Small intestine (tissue), 7 donors: ENCODE measurements at regions not wholly inside any gene's neighbourhood (a gene's known extent, or its start where the extent isn't known, plus 50 kb on each side); places are given as distances from the start of the nearest gene placed in this dataset.

Experiments
- DNase-seq, 2 donors: peaks; one replicate each; pipeline versions ENCODE4 v3.0.0 to v3.0.0-alpha.2; 2013
- FAIRE-seq: peaks from 2 replicates; lab custom pipeline; 2012; peaks lifted over from hg19 to GRCh38; lab: Jason Lieb, UNC
- H3K27ac ChIP-seq, 3 donors: one replicate each; pipeline ENCODE4 v1.5.1; 2013; ENCODE audit warnings: low read length in 2 of 3, mild to moderate bottlenecking in 2 of 3, control low read depth in 1 of 3, inconsistent platforms in 1 of 3, low read depth in 1 of 3, moderate library complexity in 1 of 3
- H3K27me3 ChIP-seq, 3 donors: one replicate each; pipeline ENCODE4 v1.6.1; 2013; ENCODE audit warnings: low read length in 3 of 3, inconsistent platforms in 1 of 3; ENCODE audit not compliant: control insufficient read depth in 3 of 3, insufficient read depth in 3 of 3
- H3K36me3 ChIP-seq, 3 donors: one replicate each; pipeline ENCODE4 v1.6.1; 2013; ENCODE audit warnings: low read length in 3 of 3, inconsistent platforms in 1 of 3, low read depth in 1 of 3, mild to moderate bottlenecking in 1 of 3, moderate library complexity in 1 of 3; ENCODE audit not compliant: control insufficient read depth in 3 of 3, insufficient read depth in 2 of 3
- H3K4me1 ChIP-seq, 3 donors: one replicate each; pipeline ENCODE4 v1.6.1; 2013; ENCODE audit warnings: low read length in 2 of 3, inconsistent platforms in 1 of 3, low read depth in 1 of 3, mild to moderate bottlenecking in 1 of 3, moderate library complexity in 1 of 3; ENCODE audit not compliant: control insufficient read depth in 3 of 3, insufficient read depth in 2 of 3
- H3K4me3 ChIP-seq, 3 donors: one replicate each; pipeline ENCODE4 v1.5.1; 2013; ENCODE audit warnings: low read length in 3 of 3, control low read depth in 1 of 3, inconsistent platforms in 1 of 3, low read depth in 1 of 3, mild to moderate bottlenecking in 1 of 3, moderate library complexity in 1 of 3
- H3K9me3 ChIP-seq, 2 donors: one replicate each; pipeline ENCODE4 v1.6.1; 2013; ENCODE audit warnings: low read depth in 1 of 2, low read length in 1 of 2; ENCODE audit not compliant: control insufficient read depth in 2 of 2, insufficient read depth in 1 of 2
- WGBS, 3 donors: extraction: QIAGEN DNeasy Blood & Tissue Kit; methylation state at CpG; one replicate each; pipeline ENCODE4 v1.1.7; 2013; 5-methylcytosine and 5-hydroxymethylcytosine counted together
- donor health status: healthy with polysubstance abuse.
- donor health status: control.
- donor health status: control.
- donor health status: Bipolar disorder and iron deficiency.
- donor health status: healthy.

DNA sequence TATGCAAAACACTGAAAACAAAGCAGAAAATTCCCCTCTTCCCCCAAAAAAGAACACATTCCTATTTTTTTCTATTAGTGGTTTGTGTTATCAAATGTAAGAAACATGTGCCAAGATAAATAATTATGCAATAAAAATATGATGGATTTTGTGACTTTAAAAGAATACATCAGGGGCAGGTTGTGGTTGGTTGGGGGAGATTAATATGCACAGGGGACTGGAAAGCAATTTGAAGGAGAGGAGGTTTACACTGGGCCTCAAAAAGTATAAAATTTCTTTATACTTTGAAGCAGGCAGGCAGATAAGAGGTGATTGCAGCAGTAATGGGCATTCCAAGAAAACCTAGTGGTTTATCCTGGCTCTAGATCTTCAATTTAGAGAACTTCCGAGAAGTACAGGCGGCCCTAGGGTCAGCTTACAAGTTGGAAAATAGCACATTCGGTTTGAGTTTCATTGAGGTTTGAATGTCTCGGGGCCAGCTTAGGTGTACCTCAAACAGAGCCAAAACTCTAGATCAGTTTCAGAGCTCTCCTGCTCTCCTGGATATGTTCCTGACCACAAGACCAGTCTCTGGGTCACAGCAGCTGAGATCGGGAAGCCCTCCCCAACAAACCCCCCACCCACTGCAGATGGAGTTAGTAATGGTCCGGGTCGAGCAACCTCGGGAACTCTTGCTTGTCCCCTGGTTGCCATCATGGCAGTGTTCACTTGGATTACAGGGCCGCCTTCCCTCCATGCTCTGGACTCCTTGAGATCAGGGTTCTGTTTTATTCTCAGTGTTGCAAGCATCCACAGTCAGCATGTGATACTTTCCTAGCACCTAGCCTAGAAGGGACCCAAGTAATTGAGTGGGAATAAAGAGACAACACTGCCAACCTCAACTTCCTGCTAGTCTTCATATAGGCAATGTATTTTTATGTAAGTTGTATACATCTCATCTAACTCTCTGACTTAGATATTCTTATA lies 112.1 kb upstream of the DDIT4L start:
- FAIRE-seq (no peak), DNase-seq (no peak)
- H3K4me1 ChIP-seq, result no peaks in the 10 kb centered on the region
- no peak overlapping the region for H3K27ac ChIP-seq
- 81 to 93% (median 92%) methylated on average over 9 of the region's 9 CpGs for WGBS, 3 donors
- H3K36me3 ChIP-seq, result no peaks in the 10 kb centered on the region
- no peak overlapping the region for H3K4me3 ChIP-seq
- no peaks in the 10 kb centered on the region for H3K27me3 ChIP-seq
- H3K9me3 ChIP-seq, result no peaks in the 10 kb centered on the region

DNA sequence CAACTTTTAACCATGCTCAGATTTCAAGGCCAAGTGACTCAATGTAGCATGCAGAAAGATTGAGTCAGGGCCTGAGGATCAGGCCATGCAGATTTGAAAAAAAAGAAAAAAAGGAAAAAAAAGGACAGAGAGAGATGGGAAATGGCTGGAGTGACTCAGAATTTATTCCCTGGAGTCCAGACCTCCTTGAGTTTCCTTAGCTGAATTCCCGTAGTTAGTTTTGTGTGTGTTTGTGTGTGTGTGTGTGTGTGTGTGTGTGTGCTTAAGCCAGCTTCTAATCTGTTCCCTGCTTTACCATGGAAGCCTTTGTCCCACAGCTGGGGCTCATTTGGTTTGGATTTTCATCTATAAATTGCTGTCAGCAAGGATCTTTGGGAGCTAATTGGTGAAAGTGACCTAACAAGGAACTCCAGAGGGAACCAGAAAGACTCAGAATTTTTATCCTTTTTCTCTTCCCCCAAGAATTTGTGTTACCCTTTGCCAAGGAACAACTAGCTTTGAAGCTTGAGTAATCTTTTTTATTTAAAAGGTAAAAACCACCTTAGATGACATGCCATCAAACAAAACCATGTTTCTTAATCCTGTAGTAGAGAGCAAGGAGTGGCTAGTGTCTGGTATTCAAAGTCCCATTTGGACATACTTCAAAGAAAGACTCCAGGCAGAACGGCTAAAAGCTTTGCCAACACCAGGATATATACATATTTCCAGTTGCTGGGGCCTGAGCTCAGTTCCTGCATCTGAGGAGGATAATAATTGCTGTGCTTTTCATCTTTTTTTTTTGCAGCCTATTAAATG lies 109.0 kb upstream of the DDIT4L start:
- DNase-seq (no peak), FAIRE-seq (no peak)
- H3K27me3 ChIP-seq, result no peaks in the 10 kb centered on the region
- H3K4me3 ChIP-seq, result no peak overlapping the region
- no peak overlapping the region for H3K27ac ChIP-seq
- H3K36me3 ChIP-seq, result no peaks in the 10 kb centered on the region
- WGBS, 3 donors, result 35 to 50% (median 40%) methylated on average over 2 of the region's 2 CpGs
- H3K9me3 ChIP-seq, result no peaks in the 10 kb centered on the region
- no peaks in the 10 kb centered on the region for H3K4me1 ChIP-seq

DNA sequence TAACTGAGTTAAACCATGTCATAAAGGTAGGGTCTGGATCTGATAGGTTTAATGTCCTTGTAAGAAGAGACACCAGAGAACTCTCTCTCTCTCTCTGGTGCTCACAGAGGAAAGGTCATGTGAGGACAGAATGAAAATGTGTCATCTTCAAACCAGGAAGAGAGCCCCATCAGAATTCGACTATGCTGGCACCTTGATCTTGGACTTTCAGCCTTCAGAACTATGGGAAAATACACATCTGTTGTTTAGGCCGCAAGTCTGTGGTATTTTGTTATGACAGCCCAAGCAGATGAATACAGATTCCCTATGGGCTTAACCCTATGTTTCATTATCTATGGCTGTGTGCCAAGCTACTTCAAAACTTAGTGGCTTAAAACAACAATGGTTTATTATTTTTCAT lies 105.5 kb upstream of the DDIT4L start:
- 37 to 45% (median 44%) methylated on average over 2 of the region's 2 CpGs for WGBS, 3 donors
- Histone ChIP-seq H3K4me3 (no peak overlapping the region), H3K36me3 (no peaks in the 10 kb centered on the region), H3K27ac (no peak overlapping the region), H3K27me3 (no peaks in the 10 kb centered on the region), H3K4me1 (no peaks in the 10 kb centered on the region), H3K9me3 (no peaks in the 10 kb centered on the region)
- FAIRE-seq (no peak), DNase-seq (peak in 1 of 2 donors; percentile 7)

DNA sequence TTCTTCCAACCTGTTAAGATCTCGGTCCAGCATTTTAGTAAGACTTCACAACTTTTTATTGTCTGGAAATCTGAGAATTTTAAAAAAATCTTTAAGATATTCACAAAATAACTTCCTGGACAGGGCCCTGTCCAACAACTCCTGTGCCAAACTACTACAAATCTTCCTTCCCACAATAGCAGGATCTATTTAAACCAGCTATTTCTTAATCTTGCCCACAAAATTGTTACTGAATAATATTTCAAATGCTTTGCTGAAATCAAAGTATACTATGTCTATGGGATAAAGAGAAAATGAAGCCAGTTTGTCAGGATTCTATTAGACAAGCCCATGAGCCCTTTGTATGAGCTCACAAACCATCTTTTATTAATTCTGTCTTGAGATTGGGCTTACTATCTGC lies 104.1 kb upstream of the DDIT4L start:
- H3K4me1 ChIP-seq, result no peaks in the 10 kb centered on the region
- H3K27ac ChIP-seq, result no peak overlapping the region
- no peak for DNase-seq
- H3K4me3 ChIP-seq, result no peak overlapping the region
- no peaks in the 10 kb centered on the region for H3K27me3 ChIP-seq
- H3K36me3 ChIP-seq, result no peaks in the 10 kb centered on the region
- FAIRE-seq, result no peak
- H3K9me3 ChIP-seq, result no peaks in the 10 kb centered on the region
- WGBS, 3 donors, result 79 to 86% (median 79%) methylated on average over 1 of the region's 1 CpG

DNA sequence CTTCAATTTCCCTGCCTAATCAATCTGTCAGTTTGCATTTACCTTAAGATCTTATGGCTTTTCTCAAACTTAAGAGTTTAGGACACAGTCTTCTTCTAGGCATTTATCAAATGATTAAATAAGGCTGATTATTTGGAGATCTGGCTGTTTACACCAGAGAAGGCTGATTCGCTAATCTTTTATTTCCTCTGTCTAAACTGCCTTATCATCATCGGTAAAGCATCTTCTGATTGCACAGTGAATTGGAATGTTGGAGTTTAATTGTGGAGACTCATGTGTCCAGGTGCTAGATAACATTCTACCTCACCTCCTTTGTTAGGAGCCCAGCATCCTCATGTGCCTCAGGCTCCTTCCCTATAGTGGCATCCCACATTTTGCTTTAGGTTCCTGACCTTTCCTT lies 100.3 kb upstream of the DDIT4L start:
- FAIRE-seq, result no peak

DNA sequence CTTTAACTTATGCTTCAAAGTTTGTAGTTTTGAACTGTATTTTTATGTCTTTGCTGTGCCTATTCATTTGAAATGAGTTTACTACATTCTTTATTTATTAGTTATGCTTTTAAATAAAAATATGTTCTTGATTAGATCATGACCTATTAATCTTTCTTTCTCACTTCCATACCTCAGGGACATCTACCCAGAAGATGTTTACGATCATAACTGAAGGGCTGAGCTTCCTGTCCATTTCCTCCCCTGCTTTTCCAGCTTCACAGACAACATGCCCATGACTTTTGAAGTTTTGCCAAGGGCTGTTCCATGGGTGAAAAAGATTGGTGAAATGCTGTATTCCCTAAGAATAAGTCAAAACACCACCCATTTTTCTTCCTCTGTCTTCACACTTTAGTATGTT lies 99.7 kb upstream of the DDIT4L start:
- Histone ChIP-seq H3K9me3 (no peaks in the 10 kb centered on the region), H3K4me1 (no peaks in the 10 kb centered on the region), H3K27ac (no peak overlapping the region), H3K4me3 (no peak overlapping the region), H3K27me3 (no peaks in the 10 kb centered on the region), H3K36me3 (no peaks in the 10 kb centered on the region)
- FAIRE-seq (no peak), DNase-seq (no peak)
- 61 to 87% (median 80%) methylated on average over 1 of the region's 1 CpG for WGBS, 3 donors

More for the DNA sequence above, 100.3 kb upstream of the DDIT4L start:
- Histone ChIP-seq H3K4me3 (no peak overlapping the region), H3K27me3 (no peaks in the 10 kb centered on the region), H3K27ac (no peak overlapping the region), H3K4me1 (no peaks in the 10 kb centered on the region), H3K9me3 (no peaks in the 10 kb centered on the region), H3K36me3 (no peaks in the 10 kb centered on the region)
- DNase-seq, result no peak
- 66 to 81% (median 71%) methylated on average over 2 of the region's 2 CpGs for WGBS, 3 donors

DNA sequence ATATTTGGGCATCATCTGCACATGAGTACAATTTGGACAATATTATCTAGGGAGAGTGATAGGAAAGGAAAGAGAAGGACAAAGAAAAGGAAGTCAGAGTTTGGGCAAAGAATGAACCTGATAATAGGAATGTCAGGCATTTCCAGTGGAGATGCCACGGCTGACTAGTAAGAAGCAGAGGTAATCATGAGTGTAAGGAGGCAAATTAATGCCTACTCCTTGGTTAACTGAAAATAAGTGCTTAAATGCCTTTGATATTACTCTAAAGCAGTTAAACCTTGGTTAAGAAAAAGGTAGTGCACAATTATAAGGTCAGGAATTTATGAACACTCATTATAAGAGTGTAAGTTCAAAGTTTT lies 99.2 kb upstream of the DDIT4L start:
- 20 to 68% (median 39%) methylated on average over 1 of the region's 1 CpG for WGBS, 3 donors
- Histone ChIP-seq H3K27ac (no peak overlapping the region), H3K4me3 (no peak overlapping the region), H3K9me3 (no peaks in the 10 kb centered on the region), H3K27me3 (no peaks in the 10 kb centered on the region), H3K36me3 (no peaks in the 10 kb centered on the region), H3K4me1 (no peaks in the 10 kb centered on the region)
- DNase-seq (no peak), FAIRE-seq (no peak)

DNA sequence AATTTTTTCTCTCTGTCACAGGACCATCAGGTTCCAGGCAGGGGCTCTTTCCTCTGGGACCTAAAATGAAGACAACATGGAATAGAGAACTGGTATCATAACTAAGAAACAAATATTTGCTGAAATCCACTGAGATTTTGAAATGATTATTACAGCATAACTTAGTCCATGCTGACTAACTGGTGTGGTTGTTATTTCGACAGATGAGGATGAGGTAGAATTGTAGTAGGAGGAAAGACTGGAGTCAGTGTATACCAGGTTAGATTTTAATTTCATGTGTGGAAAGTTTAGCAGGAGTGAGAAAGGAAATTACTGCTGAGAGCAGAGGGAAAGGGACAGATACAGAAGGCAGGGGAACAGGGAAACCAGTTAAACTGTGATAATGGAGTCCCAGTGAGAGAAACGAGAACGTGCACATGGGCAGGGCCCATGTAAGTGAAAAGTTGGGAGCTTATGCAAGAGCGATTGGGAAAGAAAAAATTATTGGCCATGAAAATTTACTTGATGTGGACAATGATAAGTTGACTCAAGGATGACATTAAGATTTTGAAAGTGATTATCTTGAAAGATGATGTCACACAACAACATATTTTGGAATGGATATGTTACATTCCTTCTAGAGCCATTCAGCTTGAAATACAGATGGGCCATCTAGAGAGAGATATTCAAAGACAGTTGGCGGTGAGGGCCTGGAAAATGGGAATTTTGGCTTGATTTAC lies 98.7 kb upstream of the DDIT4L start:
- H3K9me3 ChIP-seq, result no peaks in the 10 kb centered on the region
- no peaks in the 10 kb centered on the region for H3K36me3 ChIP-seq
- H3K27ac ChIP-seq, result no peak overlapping the region
- FAIRE-seq (no peak), DNase-seq (no peak)
- H3K4me1 ChIP-seq, result no peaks in the 10 kb centered on the region
- H3K27me3 ChIP-seq, result no peaks in the 10 kb centered on the region
- 88 to 91% (median 91%) methylated on average over 5 of the region's 5 CpGs for WGBS, 3 donors
- H3K4me3 ChIP-seq, result no peak overlapping the region
